Loucy (cell line): ENCODE measurements at regions not wholly inside any gene's neighbourhood (a gene's known extent, or its start where the extent isn't known, plus 50 kb on each side); places are given as distances from the start of the nearest gene placed in this dataset.

Experiments
- H2AFZ ChIP-seq: fragments of 200-600 bp; sonication (generic); 2 replicates; pipeline ENCODE4 v1.6.0; 2016; ENCODE audit warnings: antibody characterized with exemption, mild to moderate bottlenecking, low read length, moderate library complexity
- H3F3A ChIP-seq: fragments of 200-600 bp; 2 replicates; pipeline ENCODE4 v1.6.0; 2016; ENCODE audit warnings: antibody characterized with exemption, low read depth, mild to moderate bottlenecking
- H3K27me3 ChIP-seq: fragments of 200-600 bp; sonication (generic); 2 replicates; pipeline ENCODE4 v1.6.1; 2014; ENCODE audit warnings: low read length, mild to moderate bottlenecking; ENCODE audit not compliant: insufficient read depth, poor library complexity, severe bottlenecking
- H3K36me3 ChIP-seq: fragments of 200-600 bp; sonication (generic); 2 replicates; pipeline ENCODE4 v1.6.1; 2016; ENCODE audit warnings: low read length; ENCODE audit not compliant: insufficient read depth
- H3K4me1 ChIP-seq: fragments of 200-600 bp; sonication (generic); 2 replicates; pipeline ENCODE4 v1.5.1; 2014; ENCODE audit warnings: low read length, mild to moderate bottlenecking; ENCODE audit not compliant: insufficient read depth, poor library complexity, severe bottlenecking
- H3K4me2 ChIP-seq: fragments of 200-600 bp; sonication (generic); 2 replicates; pipeline ENCODE4 v1.6.0; 2014; ENCODE audit warnings: antibody characterized with exemption, low read length, low read depth, mild to moderate bottlenecking; ENCODE audit not compliant: poor library complexity, severe bottlenecking
- H3K4me3 ChIP-seq: fragments of 200-600 bp; sonication (generic); 2 replicates; pipeline ENCODE4 v1.5.1; 2014; ENCODE audit warnings: low read length, mild to moderate bottlenecking, mixed read lengths; ENCODE audit not compliant: poor library complexity, severe bottlenecking
- H3K79me2 ChIP-seq: fragments of 200-600 bp; sonication (generic); 2 replicates; pipeline ENCODE4 v1.6.1; 2014; ENCODE audit warnings: low read length; ENCODE audit not compliant: insufficient read depth
- H3K9ac ChIP-seq: fragments of 200-600 bp; sonication (generic); 2 replicates; pipeline ENCODE4 v1.6.0; 2014; ENCODE audit warnings: mild to moderate bottlenecking, low read depth, low read length, moderate library complexity; ENCODE audit not compliant: poor library complexity, severe bottlenecking
- H3K9me2 ChIP-seq: fragments of 200-600 bp; sonication (generic); replicated peaks from 2 replicates; pipeline ENCODE4 v1.6.1; 2016; ENCODE audit warnings: low read depth, low read length, mixed read lengths
- H3K9me3 ChIP-seq: fragments of 200-600 bp; sonication (generic); 2 replicates; pipeline ENCODE4 v1.6.1; 2014; ENCODE audit warnings: mild to moderate bottlenecking, antibody characterized with exemption, low read length, low read depth; ENCODE audit not compliant: insufficient read depth
- H4K20me1 ChIP-seq: fragments of 200-600 bp; sonication (generic); 2 replicates; pipeline ENCODE4 v1.6.0; 2014; ENCODE audit warnings: antibody characterized with exemption, low read length, mild to moderate bottlenecking; ENCODE audit not compliant: insufficient read depth, poor library complexity, severe bottlenecking
- CTCF ChIP-seq: fragments of 200-600 bp; sonication (generic); conservative IDR thresholded peaks from 2 replicates; pipeline ENCODE4 v1.5.1; 2014; ENCODE audit warnings: mild to moderate bottlenecking, antibody characterized with exemption, low read length
- EZH2phosphoT487 ChIP-seq: fragments of 200-600 bp; IDR thresholded peaks from 2 replicates; pipeline ENCODE4 v1.6.1; 2018; ENCODE audit warnings: antibody characterized with exemption, mild to moderate bottlenecking, moderate library complexity, borderline replicate concordance

GRCh38 chr4:135250040-135250439 is 1048.5 kb upstream of the PABPC4L start:
- Histone ChIP-seq H3K79me2 (no peaks in the 10 kb centered on the region), H3K4me2 (no peak overlapping the region), H2AFZ (no peak overlapping the region), H3K9me3 (no peaks in the 10 kb centered on the region), H3K9ac (no peak overlapping the region), H3K4me1 (no peaks in the 10 kb centered on the region), H3K36me3 (no peaks in the 10 kb centered on the region), H4K20me1 (no peaks in the 10 kb centered on the region), H3F3A (no peaks in the 10 kb centered on the region), H3K27me3 (no peaks in the 10 kb centered on the region), H3K9me2 (no peaks in the 10 kb centered on the region), H3K4me3 (no peak overlapping the region)
- TF ChIP-seq EZH2phosphoT487 (no peak), CTCF (no peak)

GRCh38 chr4:135249024-135249423 is 1047.4 kb upstream of the PABPC4L start:
- Histone ChIP-seq H3K4me1 (no peaks in the 10 kb centered on the region), H3K27me3 (no peaks in the 10 kb centered on the region), H4K20me1 (no peaks in the 10 kb centered on the region), H3F3A (no peaks in the 10 kb centered on the region), H3K36me3 (no peaks in the 10 kb centered on the region), H3K4me2 (no peak overlapping the region), H3K79me2 (no peaks in the 10 kb centered on the region), H3K9me2 (no peaks in the 10 kb centered on the region), H3K9me3 (no peaks in the 10 kb centered on the region), H3K4me3 (no peak overlapping the region), H2AFZ (no peak overlapping the region), H3K9ac (no peak overlapping the region)
- TF ChIP-seq EZH2phosphoT487 (no peak), CTCF (no peak)

- H3K4me1 ChIP-seq = no peaks in the 10 kb centered on the region
- TF ChIP-seq CTCF (no peak), EZH2phosphoT487 (no peak)
These were observed 1043.1 kb upstream of the PABPC4L start for GRCh38 chr4:135244696-135245095.

More at GRCh38 chr4:135244696-135245095, 1043.1 kb upstream of the PABPC4L start:
- Histone ChIP-seq H3K9me3 (no peaks in the 10 kb centered on the region), H3K4me3 (no peak overlapping the region), H3F3A (no peaks in the 10 kb centered on the region), H3K79me2 (no peaks in the 10 kb centered on the region), H3K27me3 (no peaks in the 10 kb centered on the region), H3K36me3 (no peaks in the 10 kb centered on the region), H2AFZ (no peak overlapping the region), H3K9me2 (no peaks in the 10 kb centered on the region), H3K9ac (no peak overlapping the region), H3K4me2 (no peak overlapping the region), H4K20me1 (no peaks in the 10 kb centered on the region)
